H9 (cell line): ENCODE measurements at regions not wholly inside any gene's neighbourhood (a gene's known extent, or its start where the extent isn't known, plus 50 kb on each side); places are given as distances from the start of the nearest gene placed in this dataset.

Experiments
- DNase-seq: peaks from one replicate; pipeline ENCODE4 v3.0.0-alpha.2; 2017
- H2AFZ ChIP-seq: one replicate; pipeline ENCODE4 v1.6.1; 2013; ENCODE audit warnings: mild to moderate bottlenecking, low read length, control low read depth, moderate library complexity
- H2AK5ac ChIP-seq: 2 replicates; pipeline ENCODE4 v1.6.1; 2013; ENCODE audit warnings: low read length, control low read depth, mixed read lengths; ENCODE audit not compliant: insufficient read length
- H2BK120ac ChIP-seq: one replicate; pipeline ENCODE4 v1.6.1; 2013; ENCODE audit warnings: low read depth, mild to moderate bottlenecking, low read length, control low read depth, inconsistent platforms; ENCODE audit not compliant: poor library complexity, severe bottlenecking
- H2BK12ac ChIP-seq: 2 replicates; pipeline ENCODE4 v1.6.1; 2013; ENCODE audit warnings: low read length, control low read depth, mixed read lengths, low read depth; ENCODE audit not compliant: insufficient read length
- H2BK15ac ChIP-seq: 2 replicates; pipeline ENCODE4 v1.6.1; 2013; ENCODE audit warnings: low read depth, low read length, control low read depth
- H2BK20ac ChIP-seq: one replicate; pipeline ENCODE4 v1.6.1; 2013; ENCODE audit warnings: low read depth, mild to moderate bottlenecking, low read length, control low read depth, inconsistent platforms; ENCODE audit not compliant: poor library complexity, severe bottlenecking
- H2BK5ac ChIP-seq: 2 replicates; pipeline ENCODE4 v1.6.1; 2013; ENCODE audit warnings: low read length, control low read depth, mixed read lengths; ENCODE audit not compliant: insufficient read length
- H3K14ac ChIP-seq: 2 replicates; pipeline ENCODE4 v1.6.1; 2013; ENCODE audit warnings: low read length, control low read depth; ENCODE audit not compliant: insufficient read depth
- H3K18ac ChIP-seq: 2 replicates; pipeline ENCODE4 v1.6.1; 2013; ENCODE audit warnings: low read depth, mild to moderate bottlenecking, mixed read lengths, low read length, control low read depth; ENCODE audit not compliant: insufficient read length
- H3K23ac ChIP-seq: 2 replicates; pipeline ENCODE4 v1.6.1; 2013; ENCODE audit warnings: low read length, control low read depth, mixed read lengths, low read depth; ENCODE audit not compliant: insufficient read length
- H3K23me2 ChIP-seq: 2 replicates; pipeline ENCODE4 v1.6.1; 2013; ENCODE audit warnings: low read depth, mild to moderate bottlenecking, mixed read lengths, low read length, control low read depth; ENCODE audit not compliant: insufficient read length, poor library complexity, severe bottlenecking
- H3K27ac ChIP-seq: 2 replicates; pipeline ENCODE4 v1.5.1; 2013; ENCODE audit warnings: low read length, control low read depth, mixed read lengths, low read depth; ENCODE audit not compliant: insufficient read length
- H3K27me3 ChIP-seq: 2 replicates; pipeline ENCODE4 v1.6.1; 2013; ENCODE audit warnings: low read length, control low read depth, inconsistent platforms; ENCODE audit not compliant: insufficient read depth
- H3K4ac ChIP-seq: 2 replicates; pipeline ENCODE4 v1.6.1; 2013; ENCODE audit warnings: low read depth, mild to moderate bottlenecking, control low read depth, inconsistent platforms, low read length, moderate library complexity
- H3K4me1 ChIP-seq: 2 replicates; pipeline ENCODE4 v1.6.1; 2013; ENCODE audit warnings: low read length, control low read depth, inconsistent platforms; ENCODE audit not compliant: insufficient read depth
- H3K4me2 ChIP-seq: 2 replicates; pipeline ENCODE4 v1.6.1; 2013; ENCODE audit warnings: low read length, control low read depth, mixed read lengths; ENCODE audit not compliant: insufficient read length, insufficient read depth
- H3K56ac ChIP-seq: 2 replicates; pipeline ENCODE4 v1.6.1; 2013; ENCODE audit warnings: low read depth, mild to moderate bottlenecking, mixed read lengths, low read length, control low read depth; ENCODE audit not compliant: insufficient read length
- H3K79me1 ChIP-seq: 2 replicates; pipeline ENCODE4 v1.6.1; 2013; ENCODE audit warnings: low read depth, mild to moderate bottlenecking, moderate library complexity, low read length, control low read depth, inconsistent platforms; ENCODE audit not compliant: insufficient read depth, poor library complexity, severe bottlenecking
- H3K79me2 ChIP-seq: 2 replicates; pipeline ENCODE4 v1.6.1; 2013; ENCODE audit warnings: low read length, control low read depth, inconsistent platforms; ENCODE audit not compliant: insufficient read depth
- H3K9ac ChIP-seq: 2 replicates; pipeline ENCODE4 v1.6.1; 2013; ENCODE audit warnings: low read length, control low read depth, mixed read lengths; ENCODE audit not compliant: insufficient read length; ENCODE audit errors: extremely low read depth
- H3K9me3 ChIP-seq: one replicate; pipeline ENCODE4 v1.6.1; 2013; ENCODE audit warnings: low read depth, low read length, inconsistent platforms; ENCODE audit not compliant: control insufficient read depth
- H3T11ph ChIP-seq: one replicate; pipeline ENCODE4 v1.6.1; 2013; ENCODE audit warnings: mild to moderate bottlenecking, low read length, control low read depth, inconsistent platforms
- H4K20me1 ChIP-seq: one replicate; pipeline ENCODE4 v1.6.1; 2013; ENCODE audit not compliant: control insufficient read depth, insufficient read length, insufficient read depth
- H4K5ac ChIP-seq: 2 replicates; pipeline ENCODE4 v1.6.1; 2013; ENCODE audit warnings: low read depth, mild to moderate bottlenecking, mixed read lengths, low read length, control low read depth; ENCODE audit not compliant: insufficient read length
- H4K8ac ChIP-seq: replicated peaks from 2 replicates; pipeline ENCODE4 v1.6.1; 2013; ENCODE audit warnings: low read length, control low read depth, mixed read lengths, low read depth; ENCODE audit not compliant: insufficient read length
- H4K91ac ChIP-seq: 2 replicates; pipeline ENCODE4 v1.6.1; 2013; ENCODE audit warnings: low read depth, mild to moderate bottlenecking, moderate library complexity, mixed read lengths, low read length, control low read depth; ENCODE audit not compliant: insufficient read length
- H3K27ac Mint-ChIP-seq, 3 experiments: 2 replicates in 2 of 3; 3 replicates in 1 of 3; pipeline ENCODE4 v1.8.0; 2020 to 2021; ENCODE audit warnings: mixed read lengths in 3 of 3, mild to moderate bottlenecking in 1 of 3, moderate library complexity in 1 of 3
- H3K27me3 Mint-ChIP-seq: 2 replicates; pipeline ENCODE4 v1.8.0; 2021; ENCODE audit warnings: low read depth, mild to moderate bottlenecking, moderate library complexity, mixed read lengths
- H3K36me3 Mint-ChIP-seq, 3 experiments: 2 replicates in 2 of 3; 3 replicates in 1 of 3; pipeline ENCODE4 v1.8.0; 2020 to 2021; ENCODE audit warnings: low read depth in 3 of 3, mixed read lengths in 3 of 3; ENCODE audit not compliant: insufficient read depth in 1 of 3
- H3K4me1 Mint-ChIP-seq, 2 experiments: 2 replicates each; pipeline ENCODE4 v1.8.0; 2020; ENCODE audit warnings: mixed read lengths in 2 of 2
- H3K4me3 Mint-ChIP-seq, 2 experiments: 2 replicates in 1 of 2; 3 replicates in 1 of 2; pipeline ENCODE4 v1.8.0; 2020 to 2021; ENCODE audit warnings: mild to moderate bottlenecking in 2 of 2, mixed read lengths in 2 of 2, moderate library complexity in 1 of 2
- H3K9me3 Mint-ChIP-seq, 2 experiments: 2 replicates in 1 of 2; 3 replicates in 1 of 2; pipeline ENCODE4 v1.8.0; 2020; ENCODE audit warnings: mild to moderate bottlenecking in 2 of 2, mixed read lengths in 2 of 2, moderate library complexity in 1 of 2
- WGBS: extraction: QIAGEN DNeasy Blood & Tissue Kit; methylation state at CpG from one replicate; pipeline ENCODE4 v1.1.7; 2013; ENCODE audit warnings: missing lambda C conversion rate, low lambda C conversion rate, mixed read lengths; ENCODE audit not compliant: insufficient read length; ENCODE audit errors: extremely low coverage; 5-methylcytosine and 5-hydroxymethylcytosine counted together
- TF ChIP-seq, protein P1 (sequence below): fragments of 200-600 bp; sonication (generic); conservative IDR thresholded peaks from 3 replicates; pipeline ENCODE4 v1.8.0; 2021; ENCODE audit warnings: antibody characterized with exemption, mild to moderate bottlenecking

- H4K5ac ChIP-seq, result no peak overlapping the region
- H4K20me1 ChIP-seq, result no peaks in the 10 kb centered on the region
- H3T11ph ChIP-seq, result no peak overlapping the region
- no peaks in the 10 kb centered on the region for H3K27me3 ChIP-seq
- Mint-ChIP-seq H3K9me3 (peaks cover 3 to 8% of the 10 kb centered on the region in 2 experiments; a peak in 3 of 5 replicates), H3K4me1 (peaks cover 4 to 5% of the 10 kb centered on the region in 2 experiments; a peak in 2 of 4 replicates), H3K27ac (no peak overlapping the region; a peak in 1 of 7 replicates), H3K4me3 (no peak overlapping the region), H3K36me3 (peaks cover 0 to 8% (median 0%) of the 10 kb centered on the region in 3 experiments; a peak in 3 of 7 replicates), H3K27me3 (no peaks in the 10 kb centered on the region)
- TF ChIP-seq, protein P1, sequence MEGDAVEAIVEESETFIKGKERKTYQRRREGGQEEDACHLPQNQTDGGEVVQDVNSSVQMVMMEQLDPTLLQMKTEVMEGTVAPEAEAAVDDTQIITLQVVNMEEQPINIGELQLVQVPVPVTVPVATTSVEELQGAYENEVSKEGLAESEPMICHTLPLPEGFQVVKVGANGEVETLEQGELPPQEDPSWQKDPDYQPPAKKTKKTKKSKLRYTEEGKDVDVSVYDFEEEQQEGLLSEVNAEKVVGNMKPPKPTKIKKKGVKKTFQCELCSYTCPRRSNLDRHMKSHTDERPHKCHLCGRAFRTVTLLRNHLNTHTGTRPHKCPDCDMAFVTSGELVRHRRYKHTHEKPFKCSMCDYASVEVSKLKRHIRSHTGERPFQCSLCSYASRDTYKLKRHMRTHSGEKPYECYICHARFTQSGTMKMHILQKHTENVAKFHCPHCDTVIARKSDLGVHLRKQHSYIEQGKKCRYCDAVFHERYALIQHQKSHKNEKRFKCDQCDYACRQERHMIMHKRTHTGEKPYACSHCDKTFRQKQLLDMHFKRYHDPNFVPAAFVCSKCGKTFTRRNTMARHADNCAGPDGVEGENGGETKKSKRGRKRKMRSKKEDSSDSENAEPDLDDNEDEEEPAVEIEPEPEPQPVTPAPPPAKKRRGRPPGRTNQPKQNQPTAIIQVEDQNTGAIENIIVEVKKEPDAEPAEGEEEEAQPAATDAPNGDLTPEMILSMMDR, result no peak
- H3K9me3 ChIP-seq, result no peaks in the 10 kb centered on the region
- no peak overlapping the region for H4K8ac ChIP-seq
- H3K4me2 ChIP-seq, result no peak overlapping the region
- H3K56ac ChIP-seq, result no peak overlapping the region
- DNase-seq, result no peak
- H2BK20ac ChIP-seq, result no peak overlapping the region
- H4K91ac ChIP-seq, result no peak overlapping the region
- H3K79me1 ChIP-seq, result no peaks in the 10 kb centered on the region
- no CpG with 5 or more reads among the region's 13 CpGs for WGBS
- H2AK5ac ChIP-seq, result no peak overlapping the region
- H2BK5ac ChIP-seq, result no peak overlapping the region
- no peaks in the 10 kb centered on the region for H3K23me2 ChIP-seq
- no peak overlapping the region for H2AFZ ChIP-seq
- H2BK15ac ChIP-seq, result no peak overlapping the region
- no peak overlapping the region for H3K27ac ChIP-seq
- no peak overlapping the region for H3K23ac ChIP-seq
- no peaks in the 10 kb centered on the region for H3K79me2 ChIP-seq
- H3K4ac ChIP-seq, result no peak overlapping the region
- H3K4me1 ChIP-seq, result no peaks in the 10 kb centered on the region
- H3K9ac ChIP-seq, result no peak overlapping the region
- no peak overlapping the region for H3K14ac ChIP-seq
- no peak overlapping the region for H2BK120ac ChIP-seq
- H3K18ac ChIP-seq, result no peak overlapping the region
- H2BK12ac ChIP-seq, result no peak overlapping the region
Measured at GRCh38 chr3:118802325-118803095, 232.1 kb downstream of the IGSF11 start.
